ENCODE measurements at regions not wholly inside any gene's neighbourhood (a gene's known extent, or its start where the extent isn't known, plus 50 kb on each side); places are given as distances from the start of the nearest gene placed in this dataset.

DNA sequence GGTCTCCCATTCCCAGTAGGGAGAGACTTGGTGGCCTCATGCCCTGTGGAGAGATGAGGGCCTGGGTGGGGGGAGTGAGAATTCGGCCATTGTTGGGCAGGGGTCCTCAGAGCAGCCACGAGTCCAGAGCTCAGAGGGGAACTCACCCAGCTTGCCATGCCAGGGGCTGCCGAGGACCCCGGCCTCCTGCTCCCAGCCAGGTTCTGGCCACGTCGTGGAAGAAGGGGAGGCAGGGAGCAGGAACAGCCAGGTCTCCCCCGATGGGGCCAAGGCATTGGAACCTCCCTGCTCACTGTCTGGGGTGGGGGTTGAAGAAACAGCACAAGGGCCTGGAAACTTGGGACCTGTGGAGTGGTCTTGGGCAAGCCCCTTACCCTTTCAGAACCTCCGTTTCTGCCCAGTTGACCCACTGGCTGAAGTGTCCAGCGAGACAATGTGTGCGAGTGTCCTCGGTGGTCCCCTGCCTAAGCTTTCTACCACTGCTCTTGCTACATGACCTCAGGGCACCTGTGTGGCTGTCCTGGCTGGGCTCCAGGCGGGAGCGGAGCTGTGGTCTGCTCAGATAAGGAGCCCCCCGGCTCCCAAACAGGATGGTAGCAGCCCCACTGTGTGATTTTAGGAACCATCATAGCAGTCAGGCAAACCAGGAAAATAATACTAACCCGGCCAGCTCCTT, 74.7 kb upstream of the WNT11 start:
- DNase-seq (ENCODE audit: low read depth in 2 of 2) = no peak
- Histone ChIP-seq H2AFZ (ENCODE audit: low read length) (no peak overlapping the region), H3K4me2 (ENCODE audit: extremely low read depth, insufficient read depth, low read length) (no peak overlapping the region), H3K4me1 (ENCODE audit: control insufficient read depth, extremely low read depth, insufficient read depth, low read length) (no peaks in the 10 kb centered on the region), H3K9me3 (ENCODE audit: control insufficient read depth, insufficient read depth, low read depth, low read length) (no peaks in the 10 kb centered on the region), H3K4me3 (replicated peaks in 1 of 4; ENCODE audit: control extremely low read depth in 1 of 4, insufficient read depth in 1 of 4, low read depth in 3 of 4, low read length in 4 of 4) (no peak overlapping the region), H3K9ac (ENCODE audit: insufficient read depth, low read length) (no peak overlapping the region), H3K27ac (ENCODE audit: insufficient read depth, low read length) (no peak overlapping the region), H3K27me3 (ENCODE audit: control insufficient read depth, insufficient read depth, low read length) (no peaks in the 10 kb centered on the region), H3K36me3 (ENCODE audit: control insufficient read depth, insufficient read depth, low read length) (no peaks in the 10 kb centered on the region), H3K79me2 (ENCODE audit: control insufficient read depth, insufficient read depth, low read length) (no peaks in the 10 kb centered on the region), H4K20me1 (ENCODE audit: control insufficient read depth, extremely low read depth, insufficient read depth, low read length) (no peaks in the 10 kb centered on the region)
- no peak for TF ChIP-seq EZH2 (IDR thresholded peaks at IDR 0.05; ENCODE audit: low read length, missing control alignments)
- no peak for TF ChIP-seq CTCF (conservative IDR thresholded peaks at IDR 0.05 in 1 of 2, IDR thresholded peaks at IDR 0.05 in 1 of 2; ENCODE audit: low read depth in 1 of 2, low read length in 2 of 2)

GRCh38 chr11:76280151-76280881, 74.0 kb upstream of the WNT11 start:
- no peak overlapping the region for H3K4me2 ChIP-seq (ENCODE audit: extremely low read depth, insufficient read depth, low read length)
- H3K9me3 ChIP-seq (ENCODE audit: control insufficient read depth, insufficient read depth, low read depth, low read length) = no peaks in the 10 kb centered on the region
- H3K4me1 ChIP-seq (ENCODE audit: control insufficient read depth, extremely low read depth, insufficient read depth, low read length) = no peaks in the 10 kb centered on the region
- no peaks in the 10 kb centered on the region for H3K27me3 ChIP-seq (ENCODE audit: control insufficient read depth, insufficient read depth, low read length)
- no peak overlapping the region for H3K27ac ChIP-seq (ENCODE audit: insufficient read depth, low read length)
- no peak overlapping the region for H3K9ac ChIP-seq (ENCODE audit: insufficient read depth, low read length)
- H4K20me1 ChIP-seq (ENCODE audit: control insufficient read depth, extremely low read depth, insufficient read depth, low read length) = no peaks in the 10 kb centered on the region
- no peak overlapping the region for H3K4me3 ChIP-seq (replicated peaks in 1 of 4; ENCODE audit: control extremely low read depth in 1 of 4, insufficient read depth in 1 of 4, low read depth in 3 of 4, low read length in 4 of 4)
- no peak overlapping the region for H2AFZ ChIP-seq (ENCODE audit: low read length)
- TF ChIP-seq CTCF (conservative IDR thresholded peaks at IDR 0.05 in 1 of 2, IDR thresholded peaks at IDR 0.05 in 1 of 2; ENCODE audit: low read depth in 1 of 2, low read length in 2 of 2) (no peak), EZH2 (IDR thresholded peaks at IDR 0.05; ENCODE audit: low read length, missing control alignments) (no peak)
- no peak for DNase-seq (ENCODE audit: low read depth in 2 of 2)
- H3K79me2 ChIP-seq (ENCODE audit: control insufficient read depth, insufficient read depth, low read length) = no peaks in the 10 kb centered on the region
- no peaks in the 10 kb centered on the region for H3K36me3 ChIP-seq (ENCODE audit: control insufficient read depth, insufficient read depth, low read length)

- H3K4me2 ChIP-seq (ENCODE audit: extremely low read depth, insufficient read depth, low read length) = no peak overlapping the region
- H3K27ac ChIP-seq (ENCODE audit: insufficient read depth, low read length) = no peak overlapping the region
- H2AFZ ChIP-seq (ENCODE audit: low read length) = no peak overlapping the region
- DNase-seq (ENCODE audit: low read depth in 2 of 2) = no peak
- H3K4me1 ChIP-seq (ENCODE audit: control insufficient read depth, extremely low read depth, insufficient read depth, low read length) = no peaks in the 10 kb centered on the region
- H4K20me1 ChIP-seq (ENCODE audit: control insufficient read depth, extremely low read depth, insufficient read depth, low read length) = no peaks in the 10 kb centered on the region
- TF ChIP-seq CTCF (conservative IDR thresholded peaks at IDR 0.05 in 1 of 2, IDR thresholded peaks at IDR 0.05 in 1 of 2; ENCODE audit: low read depth in 1 of 2, low read length in 2 of 2) (no peak), EZH2 (IDR thresholded peaks at IDR 0.05; ENCODE audit: low read length, missing control alignments) (no peak)
- H3K9me3 ChIP-seq (ENCODE audit: control insufficient read depth, insufficient read depth, low read depth, low read length) = no peaks in the 10 kb centered on the region
- no peak overlapping the region for H3K9ac ChIP-seq (ENCODE audit: insufficient read depth, low read length)
- no peak overlapping the region for H3K4me3 ChIP-seq (replicated peaks in 1 of 4; ENCODE audit: control extremely low read depth in 1 of 4, insufficient read depth in 1 of 4, low read depth in 3 of 4, low read length in 4 of 4)
- H3K36me3 ChIP-seq (ENCODE audit: control insufficient read depth, insufficient read depth, low read length) = no peaks in the 10 kb centered on the region
- peaks cover 1% of the 10 kb centered on the region for H3K27me3 ChIP-seq (ENCODE audit: control insufficient read depth, insufficient read depth, low read length)
- no peaks in the 10 kb centered on the region for H3K79me2 ChIP-seq (ENCODE audit: control insufficient read depth, insufficient read depth, low read length)
Measured at GRCh38 chr11:76279646-76280045, 73.3 kb upstream of the WNT11 start.

All from fibroblast of lung (primary cell).